GM19395 (cell line): ENCODE measurements at regions not wholly inside any gene's neighbourhood (a gene's known extent, or its start where the extent isn't known, plus 50 kb on each side); places are given as distances from the start of the nearest gene placed in this dataset.

ENCODE experiments used
- ATAC-seq: cut with Tn5 transposase; IDR thresholded peaks from one replicate; pipeline ENCODE4 v1.9.1; 2021; ENCODE audit warnings: mild to moderate bottlenecking, moderate library complexity; ENCODE audit not compliant: unreplicated experiment

DNA sequence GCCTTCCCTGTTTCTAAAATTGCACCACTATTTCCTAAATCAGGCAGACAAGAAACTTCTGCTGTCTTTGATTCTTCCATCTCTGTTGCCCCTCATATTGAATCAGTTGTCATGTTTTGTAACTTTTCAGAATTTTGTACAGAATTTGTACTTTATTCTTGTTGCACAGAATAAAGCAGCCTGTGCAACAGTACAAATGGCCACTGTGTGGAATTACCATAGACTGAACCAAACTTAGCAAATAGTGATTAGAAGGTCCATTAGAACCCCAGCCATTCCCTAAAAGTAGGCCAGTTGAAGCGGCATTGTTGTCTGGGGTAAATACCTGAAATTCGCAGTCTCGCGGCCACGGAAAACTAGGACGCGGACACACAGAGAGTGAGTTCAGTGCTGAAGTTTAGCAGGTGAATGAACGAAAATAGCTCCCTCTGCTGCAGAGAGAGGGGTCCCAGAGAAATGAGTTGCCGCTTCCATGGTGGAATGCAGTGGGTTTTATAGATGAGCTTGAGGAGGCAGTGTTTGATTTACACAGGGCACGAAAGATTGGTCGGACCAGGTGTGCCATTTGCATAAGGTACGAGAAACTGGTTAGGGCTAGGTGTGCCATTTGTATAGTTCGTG, 71.8 kb downstream of the C4orf33 start:
- ATAC-seq: no peak

DNA sequence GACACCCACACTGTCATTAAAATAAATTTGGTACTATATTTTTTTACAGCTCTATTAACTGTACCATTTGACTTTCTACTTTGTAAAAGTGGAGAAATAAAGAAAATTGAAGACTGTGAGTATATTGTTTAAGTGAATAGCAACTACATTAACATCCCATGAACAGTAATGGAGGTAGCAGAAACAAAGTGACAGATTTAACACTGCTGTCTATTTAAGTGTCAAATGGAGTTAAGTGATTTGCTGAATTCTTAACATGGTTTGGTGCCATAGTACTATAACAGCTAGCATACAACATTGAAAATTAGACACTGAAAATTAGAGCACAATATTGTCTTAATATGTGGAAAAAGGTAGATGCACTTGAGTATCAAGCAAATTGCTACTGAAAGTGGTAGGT, 76.2 kb downstream of the C4orf33 start:
- no peak for ATAC-seq

DNA sequence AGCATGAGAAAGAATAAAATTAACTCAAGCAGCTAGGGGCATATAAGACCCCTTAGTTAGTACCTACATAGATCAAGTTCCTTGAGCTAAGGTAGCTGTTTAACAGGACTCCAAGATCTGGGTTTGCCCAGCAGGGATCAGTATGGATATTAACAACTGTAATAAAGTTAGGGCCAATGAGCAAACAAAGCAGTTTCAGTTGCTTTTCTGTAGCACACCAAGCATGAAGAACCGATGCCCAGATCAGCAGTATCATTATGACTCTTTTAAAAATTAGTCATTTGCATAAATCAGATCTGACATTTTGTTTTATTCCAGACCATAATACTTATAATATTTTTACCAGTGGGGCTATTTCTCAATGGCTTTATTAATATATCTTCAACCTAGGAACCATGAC, 80.9 kb downstream of the C4orf33 start:
- peak; percentile 87 for ATAC-seq

DNA sequence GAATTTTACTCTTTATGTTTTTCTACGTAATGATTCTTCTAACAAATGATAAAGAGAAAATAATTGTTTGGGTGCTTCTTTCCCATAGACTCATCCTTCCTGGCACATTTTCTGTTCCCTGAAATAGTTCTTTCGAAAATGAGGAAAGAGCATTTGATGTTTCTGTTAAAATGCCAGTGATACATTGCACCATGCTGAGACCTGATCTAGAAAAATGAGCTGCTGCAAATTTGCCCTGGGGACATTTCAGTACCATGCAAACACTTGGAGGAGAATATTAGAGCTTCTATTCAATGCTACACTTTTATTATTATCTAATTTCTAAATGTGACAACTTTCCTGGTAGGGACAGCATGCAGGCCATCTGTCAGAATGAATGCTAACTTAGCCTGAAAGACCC, 83.3 kb downstream of the C4orf33 start:
- no peak for ATAC-seq

DNA sequence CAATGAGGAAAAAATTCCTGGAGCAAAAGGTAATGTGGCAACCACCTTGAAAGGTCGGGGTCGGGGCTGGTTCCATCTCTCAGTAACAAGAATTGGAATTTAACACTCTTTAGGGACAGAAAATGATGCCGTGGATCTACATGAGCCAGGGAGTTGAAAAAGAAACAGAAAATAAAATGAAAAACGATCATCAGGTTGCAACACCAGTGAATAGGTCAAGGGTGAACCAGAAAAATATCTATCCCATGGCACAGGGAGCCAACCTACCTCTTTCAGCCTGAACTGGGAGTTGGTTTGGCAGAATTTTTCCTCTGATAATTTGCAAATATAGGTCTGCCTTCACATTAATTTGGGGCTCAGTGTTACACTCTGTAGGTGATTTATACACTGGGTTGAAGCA, 93.7 kb downstream of the C4orf33 start:
- ATAC-seq: no peak

DNA sequence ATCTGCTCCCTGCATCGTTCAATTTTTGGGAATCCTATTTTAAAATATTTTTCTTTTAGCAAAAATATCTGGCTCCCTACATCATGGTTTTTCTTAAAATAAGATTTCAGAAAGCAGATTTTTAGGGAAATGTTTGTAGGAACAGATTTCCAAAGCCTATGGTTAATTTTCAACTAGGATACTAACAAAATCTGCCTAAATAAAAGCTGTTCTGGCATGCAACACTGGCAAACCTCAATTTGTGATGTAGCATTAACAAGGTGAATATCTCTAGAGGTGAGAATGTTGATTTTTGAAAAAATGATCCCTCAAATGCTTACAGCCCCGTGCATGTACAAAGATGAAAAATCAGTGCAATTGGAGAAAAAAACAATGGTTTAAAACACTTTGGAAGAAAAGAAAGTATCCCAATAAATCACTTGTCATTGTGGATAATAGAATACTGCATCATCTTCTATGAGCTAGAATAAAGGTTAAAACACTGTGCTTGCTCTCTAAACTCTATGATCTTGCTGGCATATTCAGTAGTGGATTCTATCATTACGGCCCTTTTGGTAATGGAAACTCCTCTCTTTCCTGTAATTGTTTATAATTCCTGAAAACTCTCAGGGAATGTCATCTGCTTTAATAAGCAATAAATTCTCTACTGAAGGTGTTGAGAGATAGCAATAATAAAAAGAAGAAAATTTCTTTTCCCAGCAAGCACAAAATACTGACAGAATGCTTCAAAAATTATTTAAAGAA, 97.6 kb downstream of the C4orf33 start:
- no peak for ATAC-seq

DNA sequence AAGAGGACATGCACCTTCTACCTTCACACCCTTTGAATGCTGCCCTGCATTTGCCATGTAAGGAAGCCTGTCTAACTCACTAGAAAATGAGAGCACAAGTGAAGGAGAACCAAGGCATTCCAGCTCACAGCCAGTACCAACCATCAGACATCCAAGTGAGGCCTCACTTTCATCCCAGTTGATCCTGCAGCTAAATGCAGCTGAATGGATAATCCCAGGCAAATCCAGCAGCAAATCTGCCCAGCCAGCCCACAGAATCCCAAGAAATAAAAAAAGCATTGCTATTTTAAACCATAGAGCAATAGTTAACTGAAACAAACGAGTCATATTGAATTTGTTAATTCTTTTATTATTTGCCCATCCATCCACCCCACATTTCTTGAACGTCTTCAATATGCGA, 112.5 kb downstream of the C4orf33 start:
- no peak for ATAC-seq

DNA sequence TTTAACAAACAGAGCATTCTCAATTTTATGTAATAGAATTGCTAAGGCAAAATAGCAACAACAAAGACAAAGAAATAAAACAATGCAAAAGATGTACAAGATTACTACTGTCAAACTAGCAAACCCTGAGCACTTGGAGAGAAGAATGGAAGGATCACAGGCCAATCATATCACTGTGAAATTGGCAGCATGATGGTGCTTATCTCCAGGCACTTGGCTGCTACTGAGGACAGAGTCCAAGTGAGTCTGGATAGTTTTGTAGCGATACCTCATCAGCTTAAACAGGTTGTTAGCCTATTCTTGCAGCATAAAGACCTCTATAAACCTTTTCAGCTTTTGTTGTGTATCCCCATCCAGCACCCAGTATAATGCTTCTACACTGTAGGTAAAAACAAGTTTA, 117.7 kb downstream of the C4orf33 start:
- ATAC-seq: no peak

DNA sequence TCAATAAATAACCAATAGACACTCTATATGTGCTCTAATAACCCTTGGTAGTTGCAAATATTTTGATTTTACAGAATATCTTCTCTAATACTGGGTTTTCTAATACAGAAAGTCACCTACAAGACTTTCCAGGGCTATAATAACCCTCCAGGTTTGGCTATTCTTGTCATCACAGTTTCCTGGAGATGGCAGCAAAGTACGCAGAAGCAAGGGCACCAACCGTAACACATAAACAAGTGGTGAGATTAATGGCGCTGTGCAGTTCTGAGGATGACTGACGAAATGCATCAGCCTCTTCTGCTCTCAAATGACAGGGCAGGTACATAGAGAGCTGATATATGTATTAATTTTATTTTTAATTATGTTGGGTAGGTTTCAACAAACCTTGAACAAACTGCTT, 122.4 kb downstream of the C4orf33 start:
- no peak for ATAC-seq

DNA sequence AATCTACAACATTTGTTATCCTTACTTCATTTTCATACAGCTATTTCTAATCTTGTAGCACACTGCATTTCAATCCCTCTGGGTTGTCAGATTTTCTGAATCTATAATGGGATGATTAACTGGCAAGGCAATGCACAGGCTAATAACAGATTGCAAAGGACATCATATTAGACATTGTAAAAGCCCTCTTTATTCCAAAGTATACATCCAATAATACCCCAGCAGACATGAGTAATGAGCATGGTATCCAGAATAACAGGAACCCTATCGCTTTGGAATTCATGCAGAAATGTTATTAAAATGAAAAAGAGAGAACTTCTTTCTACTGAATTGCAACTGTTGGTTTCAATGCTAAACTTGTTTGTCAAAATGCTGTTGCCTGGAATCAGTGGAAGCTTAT, 122.9 kb downstream of the C4orf33 start:
- ATAC-seq: no peak

DNA sequence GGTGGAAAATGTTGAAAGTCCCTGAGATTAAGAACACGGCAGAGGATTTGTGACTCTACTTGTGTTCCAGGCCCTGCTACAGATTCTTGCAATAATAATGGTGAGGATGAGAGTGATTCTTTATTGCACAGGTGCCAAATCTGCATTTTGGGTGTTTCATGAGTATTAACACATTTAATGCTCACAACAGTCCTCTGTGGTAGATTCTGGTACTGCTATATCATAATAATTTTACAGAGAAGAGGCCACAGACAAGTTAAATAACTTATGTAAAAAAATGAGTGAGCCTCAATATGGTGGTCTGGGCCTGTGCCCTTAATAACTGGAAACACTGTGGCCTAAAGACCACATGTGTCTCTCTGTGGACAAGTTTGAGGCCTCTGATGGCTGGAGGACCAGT, 124.3 kb downstream of the C4orf33 start:
- no peak for ATAC-seq

DNA sequence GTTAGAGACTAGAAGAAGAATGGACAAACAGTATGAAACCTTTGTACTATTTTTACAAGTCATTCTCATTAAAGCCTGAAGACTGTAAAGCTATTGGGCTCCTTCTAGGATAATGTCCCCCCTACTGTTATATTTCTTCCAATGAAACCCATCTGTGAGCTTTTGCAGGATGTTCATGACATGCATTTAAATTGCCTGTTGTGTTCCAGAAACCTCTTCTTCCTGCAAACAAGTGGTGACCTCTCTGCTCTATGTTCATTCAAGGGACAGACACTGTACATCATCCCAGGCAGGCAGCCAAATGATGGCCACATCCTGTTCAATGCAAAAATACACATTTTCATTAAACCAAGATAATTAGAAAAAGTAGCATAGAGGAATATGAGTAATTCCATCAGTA, 128.0 kb downstream of the C4orf33 start:
- no peak for ATAC-seq

DNA sequence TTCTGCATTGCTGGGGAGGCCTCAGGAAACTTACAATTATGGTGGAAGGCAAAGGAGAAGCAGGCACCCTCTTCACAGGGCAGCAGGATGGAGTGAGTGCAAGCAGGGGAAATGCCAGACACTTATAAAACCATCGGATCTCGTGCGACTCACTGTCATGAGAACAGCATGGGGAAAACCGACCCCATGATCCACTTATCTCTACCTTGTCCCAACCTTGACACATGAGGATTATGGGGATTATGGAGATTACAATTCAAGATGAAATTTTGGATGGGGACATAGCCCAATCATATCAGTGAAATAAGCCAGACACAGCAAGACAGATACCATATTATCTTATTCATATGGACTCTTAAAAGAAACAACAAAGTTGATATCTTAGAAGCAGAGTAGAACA, 134.9 kb downstream of the C4orf33 start:
- ATAC-seq: no peak

DNA sequence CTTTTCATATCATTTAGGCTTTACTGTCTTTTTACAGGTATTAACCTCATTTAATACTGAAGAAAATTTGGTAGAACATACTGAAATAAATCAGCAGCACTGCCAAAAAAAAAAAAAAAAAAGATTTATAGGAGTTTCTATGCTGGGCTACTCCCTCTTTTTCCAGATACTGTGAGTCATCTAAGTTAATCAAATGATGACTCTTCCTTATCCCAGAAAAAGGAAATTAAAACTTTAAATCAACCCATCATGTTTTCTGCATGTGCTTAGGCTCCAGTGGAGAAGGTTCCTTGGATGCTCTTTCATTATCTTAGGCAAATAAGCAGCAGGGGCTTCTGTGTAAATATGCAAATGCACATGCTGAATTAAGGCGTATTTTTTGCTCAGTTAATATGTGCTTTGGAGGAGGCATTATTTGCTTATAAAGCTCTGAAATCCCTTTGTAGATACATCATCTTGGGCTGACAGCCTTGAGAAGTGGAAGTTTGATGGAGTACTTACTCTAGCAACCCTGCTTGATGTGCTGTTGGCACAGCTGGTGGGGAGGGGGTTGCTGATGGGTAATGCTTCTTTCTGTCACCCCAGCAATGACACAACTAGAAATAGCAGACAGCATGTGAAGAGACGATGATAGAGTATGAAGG, 136.1 kb downstream of the C4orf33 start:
- no peak for ATAC-seq

DNA sequence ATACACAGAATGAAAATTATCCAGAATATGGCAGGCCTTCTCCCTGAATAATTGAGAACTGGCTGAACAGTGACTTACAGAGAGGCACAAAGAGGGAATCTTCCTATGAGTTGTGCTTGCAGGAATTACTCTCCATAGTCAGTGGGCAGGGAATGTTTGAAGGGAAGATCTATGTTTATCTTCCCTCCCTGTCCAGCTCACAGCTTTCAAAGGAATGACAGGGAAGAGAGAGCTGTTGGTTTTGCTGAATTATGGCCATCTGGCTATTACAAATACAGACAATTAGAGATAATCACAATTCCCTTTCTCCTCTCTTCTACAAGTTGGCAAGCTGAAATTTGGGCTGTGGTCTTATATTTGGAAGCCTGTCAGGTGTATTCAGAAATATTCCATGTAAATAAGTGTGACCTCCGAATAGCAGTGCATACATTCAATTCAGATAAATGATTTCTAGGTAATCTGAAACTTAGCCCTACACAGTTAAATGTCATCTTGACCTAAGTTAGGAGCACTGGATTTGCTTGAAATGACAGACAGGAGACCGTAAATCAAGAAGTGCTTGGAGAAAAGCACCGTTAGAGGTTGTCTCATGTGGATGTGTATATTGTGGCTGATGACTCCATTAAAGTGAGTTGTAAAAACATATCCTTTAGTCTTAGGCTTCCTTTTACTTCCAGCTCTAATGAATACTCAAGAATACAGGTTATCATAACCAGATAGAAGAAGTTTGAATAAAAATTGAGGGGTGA, 136.8 kb downstream of the C4orf33 start:
- ATAC-seq: no peak

DNA sequence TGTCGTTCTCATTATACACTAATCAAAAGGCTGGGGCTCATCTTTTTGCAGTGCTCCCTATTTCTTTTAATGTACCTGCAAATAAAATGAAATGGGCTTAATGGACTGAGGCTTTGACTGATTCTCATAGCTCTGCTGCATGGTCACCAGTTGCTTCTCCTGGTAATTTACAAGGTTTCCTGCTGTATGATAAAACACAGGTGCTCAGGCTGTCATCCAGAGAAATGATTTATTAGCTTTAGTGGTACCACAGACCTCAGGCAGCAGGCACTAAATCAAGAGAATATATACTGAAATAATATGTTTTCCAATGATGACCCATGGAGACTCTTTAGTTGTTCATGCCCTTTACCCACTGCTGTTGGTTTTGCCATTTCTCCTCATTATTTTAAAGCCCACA, 137.7 kb downstream of the C4orf33 start:
- no peak for ATAC-seq

DNA sequence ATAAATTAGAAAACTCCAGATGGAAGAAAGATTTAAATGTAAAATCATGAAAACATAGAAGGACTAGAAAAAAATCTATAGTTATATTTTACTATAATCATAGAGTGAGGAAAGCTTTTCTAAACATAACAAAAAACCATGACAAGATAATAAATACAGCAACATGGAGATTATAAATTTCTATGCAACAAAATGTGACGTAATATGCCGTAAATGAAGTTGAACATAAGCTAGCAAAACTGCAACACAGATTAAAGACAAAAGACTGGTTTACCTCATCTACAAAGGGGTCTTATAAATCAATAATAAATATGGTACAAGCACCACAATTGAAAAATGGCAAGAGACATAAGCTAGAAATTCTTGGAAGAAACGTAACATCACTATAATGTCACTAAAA, 140.4 kb downstream of the C4orf33 start:
- no peak for ATAC-seq

DNA sequence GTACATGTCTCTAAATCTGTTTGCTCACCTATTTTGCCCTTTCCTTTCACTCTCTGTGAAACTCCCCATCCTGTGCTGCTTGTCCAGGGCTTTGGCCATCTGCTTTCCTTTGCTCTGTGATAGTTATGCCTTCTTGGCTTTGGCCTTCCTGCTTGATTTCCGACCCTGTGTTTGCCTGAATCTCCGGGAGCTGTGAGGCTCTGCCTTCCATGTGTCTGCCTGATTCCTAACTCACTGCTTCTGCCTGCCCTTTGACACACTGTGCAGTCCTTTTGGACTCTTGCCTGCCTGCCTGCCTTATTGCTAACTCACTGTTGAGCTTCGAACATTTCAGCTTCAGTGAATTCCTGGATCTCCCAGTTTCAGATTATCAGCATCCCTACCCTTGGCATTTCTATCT, 143.1 kb downstream of the C4orf33 start:
- no peak for ATAC-seq

DNA sequence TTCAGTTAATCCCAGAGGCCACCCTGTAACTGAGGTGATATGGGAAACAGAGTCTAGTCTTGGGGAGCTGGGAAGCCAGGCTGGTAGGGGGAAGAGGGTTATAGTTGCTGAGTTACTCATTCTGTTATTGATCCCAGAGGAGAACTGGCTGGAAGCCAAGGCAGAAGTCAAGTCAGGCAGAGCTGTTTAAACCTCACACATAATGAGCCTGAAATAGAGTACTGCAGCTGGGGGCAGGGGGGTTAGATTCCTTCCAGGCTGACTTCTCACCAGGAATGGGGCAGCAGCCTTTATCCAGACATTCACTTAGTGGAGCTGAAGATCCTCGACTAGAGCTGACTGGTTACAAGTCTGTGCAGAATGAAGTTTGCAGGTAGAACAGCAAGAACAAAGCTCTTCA, 144.9 kb downstream of the C4orf33 start:
- no peak for ATAC-seq

DNA sequence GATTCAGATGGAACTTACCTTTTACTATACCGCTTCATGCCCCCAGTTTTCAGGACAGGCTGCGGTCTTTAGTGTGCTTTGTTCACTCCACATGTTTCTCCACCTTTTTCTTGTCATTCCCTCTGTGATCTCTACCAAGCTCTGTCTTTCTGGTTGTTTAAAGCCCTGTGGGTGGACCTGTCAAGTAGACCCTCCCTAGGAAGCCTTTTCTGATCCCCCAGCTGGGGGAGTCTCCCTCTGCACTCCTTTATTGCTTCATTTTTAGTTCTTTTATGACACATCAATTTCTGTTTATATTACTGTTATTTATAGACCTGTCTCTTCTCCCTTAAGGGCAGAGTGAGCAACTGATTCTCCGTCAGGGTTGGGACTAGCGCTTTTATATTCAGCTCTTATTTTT, 150.2 kb downstream of the C4orf33 start:
- no peak for ATAC-seq

DNA sequence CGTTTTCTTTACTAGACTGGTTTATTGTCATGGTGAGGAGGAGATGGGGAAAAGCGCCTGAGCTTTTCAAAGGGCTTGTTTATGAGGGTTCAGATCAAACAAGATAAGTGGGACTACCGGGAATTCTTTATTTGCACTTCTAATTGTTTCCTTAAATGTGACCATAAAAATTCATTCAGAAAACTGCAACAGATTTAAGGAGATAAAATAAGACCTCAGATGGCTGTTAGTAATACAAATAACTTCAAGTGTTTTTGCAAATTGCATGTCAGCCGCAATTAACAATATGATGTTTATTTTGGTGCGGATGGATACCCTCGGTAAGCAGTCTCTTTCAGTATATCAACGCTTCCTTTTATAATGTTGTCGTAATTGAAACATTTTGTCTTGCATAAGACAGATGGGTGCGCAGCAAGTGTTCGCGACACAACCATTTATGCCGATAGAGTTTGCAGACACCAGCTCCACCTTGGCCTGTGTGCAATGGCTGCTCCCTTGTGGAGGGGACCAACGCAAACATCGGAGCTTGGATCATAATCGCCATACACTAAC, 151.0 kb downstream of the C4orf33 start:
- ATAC-seq: no peak
